ENCODE measurements at regions not wholly inside any gene's neighbourhood (a gene's known extent, or its start where the extent isn't known, plus 50 kb on each side); places are given as distances from the start of the nearest gene placed in this dataset.

GRCh38 chr11:87428266-87428665, 390.5 kb downstream of the TMEM135 start:
- DNase-seq: no peak

- no peak for DNase-seq
Observed at GRCh38 chr11:87425943-87426342, 388.2 kb downstream of the TMEM135 start.

GRCh38 chr11:87425391-87425790, 387.7 kb downstream of the TMEM135 start:
- DNase-seq: no peak

- DNase-seq: no peak
Observed at GRCh38 chr11:87423161-87423560, 385.4 kb downstream of the TMEM135 start.

- DNase-seq: no peak
Observed at GRCh38 chr11:87422566-87422965, 384.8 kb downstream of the TMEM135 start.

GRCh38 chr11:87421422-87421821, 383.7 kb downstream of the TMEM135 start:
- DNase-seq: peak; percentile 84

- no peak for DNase-seq
Observed at GRCh38 chr11:87417951-87418350, 380.2 kb downstream of the TMEM135 start.

GRCh38 chr11:87405843-87406242, 368.1 kb downstream of the TMEM135 start:
- no peak for DNase-seq

- DNase-seq: no peak
Observed at GRCh38 chr11:87405356-87405755, 367.6 kb downstream of the TMEM135 start.

GRCh38 chr11:87401653-87402052, 363.9 kb downstream of the TMEM135 start:
- DNase-seq: no peak

- DNase-seq: peak; percentile 24
Observed at GRCh38 chr11:87399341-87399740, 361.6 kb downstream of the TMEM135 start.

GRCh38 chr11:87398931-87399330, 361.2 kb downstream of the TMEM135 start:
- DNase-seq: peak; percentile 88

GRCh38 chr11:87397011-87397865, 359.5 kb downstream of the TMEM135 start:
- DNase-seq: no peak

- no peak for DNase-seq
Observed at GRCh38 chr11:87394924-87395323, 357.2 kb downstream of the TMEM135 start.

- DNase-seq: no peak
Observed at GRCh38 chr11:87392665-87393064, 354.9 kb downstream of the TMEM135 start.

- DNase-seq: peak; percentile 20
Observed at GRCh38 chr11:87391496-87391895, 353.8 kb downstream of the TMEM135 start.

GRCh38 chr11:87384078-87384729, 346.5 kb downstream of the TMEM135 start:
- no peak for DNase-seq

- no peak for DNase-seq
Observed at GRCh38 chr11:87374038-87374807, 336.5 kb downstream of the TMEM135 start.
